GM21381 (cell line): ENCODE measurements at regions not wholly inside any gene's neighbourhood (a gene's known extent, or its start where the extent isn't known, plus 50 kb on each side); places are given as distances from the start of the nearest gene placed in this dataset.

Source experiments
- ATAC-seq: cut with Tn5 transposase; IDR thresholded peaks from one replicate; pipeline ENCODE4 v1.9.1; 2021; ENCODE audit warnings: mild to moderate bottlenecking, moderate library complexity; ENCODE audit not compliant: unreplicated experiment

GRCh38 chr9:71384343-71384742 lies 262.9 kb upstream of the TRPM3 start:
- ATAC-seq = no peak

- ATAC-seq = no peak
Observed at GRCh38 chr9:71383308-71383940, 262.0 kb upstream of the TRPM3 start.

DNA sequence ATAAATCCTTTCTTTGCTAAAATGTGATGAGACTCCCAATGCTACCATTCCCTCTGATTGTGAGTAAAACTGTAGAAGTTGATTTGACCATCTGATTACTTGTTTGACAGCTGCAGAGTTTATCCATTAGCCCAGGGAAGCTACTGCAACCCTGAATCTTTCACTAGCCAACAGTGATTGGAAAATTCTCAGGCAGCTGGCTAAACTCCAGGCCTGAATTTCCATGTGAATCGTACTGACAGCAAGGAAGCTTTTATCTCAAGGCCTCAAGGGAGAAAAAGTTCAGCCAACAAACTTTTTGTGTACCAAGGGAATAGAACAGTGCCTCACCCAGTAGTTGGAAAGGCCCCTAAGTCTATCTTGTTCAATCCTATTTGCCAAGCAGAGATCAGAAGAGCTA lies 246.7 kb upstream of the TRPM3 start:
- no peak for ATAC-seq

DNA sequence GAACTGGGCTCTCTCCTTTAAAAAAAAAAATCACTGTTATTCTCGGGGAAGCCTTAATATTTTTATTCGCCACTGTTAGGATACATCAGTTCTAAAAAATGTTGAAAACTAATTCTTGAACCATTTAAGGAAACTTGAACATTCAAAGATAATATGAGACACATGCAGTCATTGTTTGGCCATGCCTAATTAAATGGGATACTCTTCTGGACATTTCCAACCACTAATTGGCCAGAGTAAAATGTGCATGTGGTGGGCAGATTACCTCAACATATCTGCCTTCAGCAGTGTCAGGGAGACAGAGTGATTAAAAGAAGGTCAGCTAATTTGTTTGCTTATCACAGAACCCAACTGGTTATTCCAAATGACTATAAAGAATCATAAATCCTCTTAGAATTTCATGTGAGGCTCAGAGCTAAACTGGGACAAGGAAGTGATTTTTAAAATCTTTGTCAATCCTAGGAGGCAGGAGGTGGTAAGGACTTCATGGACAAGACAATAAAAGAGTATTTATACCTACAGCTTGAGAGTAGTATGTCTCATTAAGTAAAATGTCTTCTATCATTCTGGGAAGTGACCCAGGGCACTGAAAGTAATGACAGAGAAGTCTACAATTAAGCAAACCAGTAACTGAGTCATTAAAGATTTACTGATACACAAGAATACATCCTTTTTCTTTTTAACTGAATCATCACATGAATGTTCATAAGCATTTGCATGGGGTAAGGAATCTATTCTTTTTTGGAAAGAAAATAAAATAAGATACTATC lies 242.9 kb upstream of the TRPM3 start:
- no peak for ATAC-seq

DNA sequence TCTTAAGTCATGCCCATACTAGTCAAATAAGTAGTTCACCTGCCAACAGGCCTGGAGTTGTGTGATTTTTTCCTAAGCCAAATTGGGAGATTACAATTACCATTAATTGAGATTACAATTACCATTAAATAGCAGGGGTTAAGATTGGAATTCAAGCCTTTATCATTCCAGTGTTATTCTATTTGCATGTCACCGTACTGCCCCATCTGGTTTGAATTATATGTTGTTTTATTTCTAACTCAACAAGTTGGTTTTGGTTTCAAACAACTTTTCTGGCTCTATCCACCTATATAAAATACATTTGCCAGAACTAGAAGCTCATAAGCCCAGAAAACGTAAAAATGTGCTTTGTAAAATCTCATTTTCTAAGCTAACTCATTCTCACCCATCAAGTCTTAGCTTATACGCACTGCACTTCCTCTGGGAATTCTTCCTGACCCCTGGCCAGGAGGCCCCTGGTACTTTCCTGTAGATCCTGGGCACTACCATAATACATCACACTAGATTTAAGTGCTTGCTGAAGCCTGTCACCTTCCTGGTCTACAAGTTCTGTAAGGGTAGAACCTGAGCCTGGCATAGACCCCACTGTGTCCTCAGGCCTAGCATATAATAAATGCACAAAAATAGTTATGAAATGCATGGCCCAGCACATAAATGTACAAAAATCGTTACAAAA lies 242.0 kb upstream of the TRPM3 start:
- ATAC-seq = no peak

DNA sequence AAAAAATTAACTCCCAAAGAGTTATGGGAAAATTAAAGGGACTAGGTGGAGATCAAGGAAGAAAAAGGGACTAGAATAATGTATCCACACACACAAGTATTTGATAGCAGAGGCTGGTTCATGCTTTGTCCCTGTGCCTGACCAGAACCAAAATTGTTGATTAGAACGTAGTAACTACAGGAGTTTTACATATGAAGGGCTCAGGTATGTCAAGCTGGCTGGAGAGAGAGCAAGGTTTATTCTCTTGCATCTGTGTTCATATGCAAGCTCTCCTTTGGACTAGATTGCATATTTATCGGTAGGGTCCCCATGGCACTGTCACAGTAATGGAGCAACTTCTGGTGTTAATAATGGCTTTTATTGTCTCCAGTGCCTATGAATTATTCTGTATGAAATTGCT lies 239.9 kb upstream of the TRPM3 start:
- no peak for ATAC-seq

- ATAC-seq = no peak
Observed at GRCh38 chr9:71357346-71357745, 235.9 kb upstream of the TRPM3 start.

DNA sequence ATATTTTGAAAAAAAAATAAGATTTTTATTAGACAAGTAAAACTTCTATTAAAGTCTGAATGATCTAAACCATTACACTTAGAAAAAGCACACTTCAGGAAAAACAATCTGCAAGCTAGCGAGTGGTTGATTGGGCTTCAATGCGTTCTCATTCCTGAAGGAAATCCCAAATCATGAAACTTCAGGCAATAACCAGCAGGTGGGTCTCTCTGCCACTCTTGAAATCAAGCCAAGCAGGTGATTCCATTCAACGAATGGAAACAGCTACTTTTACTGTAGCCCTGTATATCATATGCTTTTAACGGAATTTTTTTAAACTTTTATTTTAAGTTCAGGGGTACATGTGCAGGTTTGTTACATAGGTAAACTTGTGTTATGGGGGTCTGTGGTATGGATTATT lies 234.5 kb upstream of the TRPM3 start:
- no peak for ATAC-seq

DNA sequence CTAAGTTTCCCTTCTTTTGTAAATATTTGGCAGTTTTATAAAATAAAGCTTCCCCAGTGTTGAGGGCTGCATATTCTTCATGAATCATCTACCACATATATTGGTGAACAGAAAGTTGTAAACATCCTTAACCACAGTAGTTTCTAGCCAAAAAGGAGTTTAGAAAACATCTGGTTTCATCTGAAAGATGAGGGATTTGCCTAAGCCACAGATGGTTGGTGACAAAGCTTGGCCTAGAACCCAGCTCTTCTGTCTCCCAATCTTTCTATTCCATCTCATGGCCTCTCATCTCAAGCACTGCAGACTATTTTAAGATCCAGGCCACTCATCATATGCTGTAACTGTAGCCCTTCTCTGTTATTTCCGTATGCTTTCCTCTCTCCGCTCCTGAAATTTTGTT lies 232.3 kb upstream of the TRPM3 start:
- ATAC-seq = no peak

GRCh38 chr9:71352837-71353236 lies 231.4 kb upstream of the TRPM3 start:
- no peak for ATAC-seq

DNA sequence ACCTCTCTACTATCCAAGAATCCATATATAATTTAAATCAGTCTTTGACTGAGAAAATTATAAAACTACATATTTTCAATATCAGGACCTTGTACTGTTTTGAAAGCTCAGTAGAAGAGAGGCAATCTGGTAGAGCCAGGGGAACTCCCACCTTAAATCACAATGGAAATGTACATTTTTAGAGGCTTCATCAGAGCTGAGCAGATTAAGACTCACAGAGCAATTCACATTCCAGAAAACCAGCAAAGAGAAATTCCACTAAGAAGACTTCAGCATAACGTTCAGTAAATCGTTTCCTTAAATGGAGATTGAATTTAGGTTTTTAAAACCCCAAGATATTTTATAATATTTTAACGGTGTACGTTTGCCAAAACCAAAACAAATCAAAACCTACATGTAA lies 227.8 kb upstream of the TRPM3 start:
- no peak for ATAC-seq

GRCh38 chr9:71333321-71333720 lies 211.9 kb upstream of the TRPM3 start:
- ATAC-seq = no peak

- ATAC-seq = no peak
Observed at GRCh38 chr9:71331603-71332002, 210.2 kb upstream of the TRPM3 start.

- ATAC-seq = no peak
Observed at GRCh38 chr9:71329873-71330272, 208.5 kb upstream of the TRPM3 start.

DNA sequence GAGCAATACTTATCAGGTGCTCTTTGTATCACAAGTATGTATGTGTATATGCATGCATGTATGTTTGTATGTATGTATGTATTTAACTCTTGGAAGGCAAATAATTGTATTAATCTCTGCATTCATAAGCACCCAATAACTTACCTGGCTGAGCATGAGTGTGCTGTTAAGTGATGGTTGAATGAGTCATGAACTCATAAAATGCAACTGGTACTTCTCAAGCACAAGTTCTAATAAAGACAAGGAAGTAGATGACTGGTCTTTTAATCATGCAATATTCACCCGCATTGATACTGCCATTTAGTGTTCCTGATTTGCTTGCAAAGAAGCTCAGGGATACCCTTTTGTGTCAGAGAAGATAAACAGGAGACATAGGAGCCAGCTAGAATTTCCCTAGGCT lies 204.9 kb upstream of the TRPM3 start:
- ATAC-seq = no peak

DNA sequence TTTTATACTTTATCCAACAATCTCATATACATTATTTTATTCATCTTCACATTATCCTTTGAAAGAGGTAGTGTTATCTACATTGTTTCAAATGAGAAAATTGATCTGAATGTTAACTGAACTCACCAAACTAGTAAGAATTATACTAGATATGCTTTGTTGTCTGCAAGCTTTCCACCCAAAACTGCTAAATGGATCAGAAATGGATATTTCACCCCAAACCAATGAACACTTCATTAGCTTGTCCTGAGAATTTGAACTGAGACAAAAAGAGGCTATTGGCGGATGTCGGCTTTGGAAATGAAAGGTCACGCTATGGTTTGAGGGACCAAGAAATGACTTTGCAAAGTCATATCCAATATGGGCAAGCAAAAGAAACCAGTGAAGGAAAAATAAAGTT lies 201.9 kb upstream of the TRPM3 start:
- no peak for ATAC-seq

DNA sequence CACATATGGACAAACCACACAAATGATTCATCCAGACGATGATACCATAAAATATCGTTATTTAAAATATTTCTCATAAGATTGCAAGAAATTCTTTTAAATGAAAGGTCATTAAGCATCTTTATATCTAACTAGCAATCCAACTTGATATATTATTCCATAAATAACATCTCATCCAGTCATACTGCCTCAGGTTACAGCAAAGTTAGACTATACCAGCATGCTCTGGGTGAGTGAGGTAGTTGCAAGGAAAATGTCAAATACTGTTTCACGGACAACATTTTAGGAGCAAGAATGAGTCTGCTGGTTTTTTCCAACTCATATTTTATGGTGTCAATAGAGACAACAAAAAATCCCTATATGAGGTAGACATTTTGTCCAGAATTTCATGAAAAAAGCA lies 200.9 kb upstream of the TRPM3 start:
- ATAC-seq = no peak

- ATAC-seq = no peak
Observed at GRCh38 chr9:71308454-71308853, 187.0 kb upstream of the TRPM3 start.

DNA sequence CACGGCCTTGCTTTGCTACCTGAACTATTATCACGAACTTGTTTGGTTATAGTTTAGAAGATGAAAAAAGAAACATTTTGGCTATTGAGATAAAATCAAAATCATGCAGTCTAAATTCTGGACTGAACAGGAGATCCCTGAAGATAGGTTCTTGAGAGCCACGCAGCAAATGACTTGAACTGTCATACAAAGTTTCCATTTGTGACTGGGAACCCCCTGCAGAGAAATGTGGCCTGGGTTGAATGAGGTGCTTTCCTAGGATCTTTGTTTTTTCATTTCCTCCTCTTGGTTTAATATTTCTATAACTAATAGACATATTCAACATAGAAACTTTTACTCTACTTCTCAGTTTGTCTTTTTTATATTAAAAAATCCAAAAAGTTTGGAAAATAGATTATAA lies 184.7 kb upstream of the TRPM3 start:
- peak; percentile 44 for ATAC-seq

DNA sequence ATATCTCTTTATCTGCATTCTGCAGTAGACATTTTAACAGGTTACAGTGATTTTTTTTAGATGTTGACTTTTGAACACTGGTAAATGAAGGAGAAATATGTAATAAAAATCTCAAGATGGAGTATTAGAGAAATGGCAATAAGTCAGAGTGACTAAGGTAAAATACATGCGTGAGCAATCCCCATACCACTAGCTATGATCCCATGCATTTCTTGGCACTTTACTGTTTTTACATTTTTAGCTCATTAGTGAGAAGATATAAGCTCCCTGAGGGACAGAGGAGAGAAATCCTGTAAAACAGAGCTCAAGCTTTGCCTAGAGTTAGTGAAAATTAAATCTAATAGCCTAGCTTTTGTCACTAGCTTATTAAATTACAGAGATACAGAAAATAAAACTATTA lies 181.9 kb upstream of the TRPM3 start:
- ATAC-seq = no peak

DNA sequence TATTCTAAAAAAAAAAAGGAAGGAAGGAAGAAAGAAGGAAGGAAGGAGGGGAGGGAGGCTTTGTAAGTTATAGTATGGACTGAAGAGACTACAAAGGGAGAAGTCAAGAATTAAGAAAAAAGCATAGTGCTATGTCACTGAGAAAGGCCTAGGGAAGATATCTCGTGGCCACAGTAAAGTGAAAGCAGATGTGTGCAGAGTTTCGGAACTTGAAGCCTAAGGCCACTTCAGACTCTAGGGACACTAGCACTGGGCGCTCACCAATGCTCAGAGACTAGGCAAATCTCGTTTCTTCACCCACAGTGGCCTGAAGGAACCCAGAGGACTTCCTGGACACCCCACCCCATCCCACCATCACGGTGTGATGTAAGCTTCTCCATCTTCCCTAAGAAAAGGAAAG lies 181.4 kb upstream of the TRPM3 start:
- ATAC-seq = peak; percentile 45

DNA sequence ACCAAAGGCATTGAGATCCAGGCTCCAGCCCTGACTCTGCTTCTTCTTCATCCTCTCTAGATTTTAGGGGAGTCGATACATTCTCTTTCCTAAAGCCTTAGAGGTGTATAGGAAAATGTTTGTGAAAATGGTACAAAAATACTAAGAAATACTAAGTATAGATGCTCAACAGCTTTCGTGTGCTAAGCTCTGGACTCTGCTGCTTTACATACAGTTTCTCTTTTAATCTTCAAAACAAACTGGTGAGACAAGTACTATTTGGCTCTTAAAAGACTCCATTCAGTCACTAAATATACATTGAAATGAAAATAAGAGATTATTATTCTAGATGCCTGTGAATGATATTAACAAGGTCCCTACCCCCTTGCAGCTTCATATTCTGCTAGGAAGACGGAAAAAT lies 174.5 kb upstream of the TRPM3 start:
- no peak for ATAC-seq
